Thyroid gland (tissue), 4 donors: ENCODE measurements at regions not wholly inside any gene's neighbourhood (a gene's known extent, or its start where the extent isn't known, plus 50 kb on each side); places are given as distances from the start of the nearest gene placed in this dataset.

ENCODE experiments used
- POLR2A ChIP-seq, 2 donors: fragments of 450-650 bp; IDR thresholded peaks; one replicate each; pipeline ENCODE4 v1.6.1; 2017; ENCODE audit warnings: antibody characterized with exemption in 2 of 2, mild to moderate bottlenecking in 2 of 2, moderate library complexity in 1 of 2
- TF ChIP-seq, protein P1 (sequence below), 6 experiments: fragments of 200-600 bp in 3 of 6; fragments of 450-650 bp in 3 of 6; sonication (generic) in 3 of 6; IDR thresholded peaks; one replicate each; pipeline ENCODE4 v1.5.1; 2016 to 2019; ENCODE audit warnings: antibody characterized with exemption in 6 of 6, mild to moderate bottlenecking in 2 of 6, inconsistent platforms in 1 of 6, moderate library complexity in 1 of 6

DNA sequence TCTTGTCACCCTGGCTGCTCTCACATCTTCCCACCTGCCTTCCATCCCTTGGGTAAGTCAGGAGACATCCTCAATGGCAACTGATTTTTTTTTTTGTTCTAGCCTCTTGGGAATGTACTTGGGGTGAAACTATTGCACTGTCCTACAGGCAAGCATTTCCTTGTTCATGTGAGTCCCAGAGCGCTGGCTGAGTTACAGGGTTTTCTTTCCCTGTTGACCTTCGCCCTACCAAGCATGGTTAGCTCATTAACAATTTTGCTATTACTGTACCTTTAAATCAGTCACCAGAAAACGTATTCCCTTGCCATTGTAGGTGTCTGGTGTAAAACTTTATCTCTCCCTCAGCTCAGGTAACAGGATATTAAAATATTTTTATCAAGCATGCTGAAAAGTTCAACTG is 98.9 kb downstream of the PRLHR start:
- TF ChIP-seq, protein P1, sequence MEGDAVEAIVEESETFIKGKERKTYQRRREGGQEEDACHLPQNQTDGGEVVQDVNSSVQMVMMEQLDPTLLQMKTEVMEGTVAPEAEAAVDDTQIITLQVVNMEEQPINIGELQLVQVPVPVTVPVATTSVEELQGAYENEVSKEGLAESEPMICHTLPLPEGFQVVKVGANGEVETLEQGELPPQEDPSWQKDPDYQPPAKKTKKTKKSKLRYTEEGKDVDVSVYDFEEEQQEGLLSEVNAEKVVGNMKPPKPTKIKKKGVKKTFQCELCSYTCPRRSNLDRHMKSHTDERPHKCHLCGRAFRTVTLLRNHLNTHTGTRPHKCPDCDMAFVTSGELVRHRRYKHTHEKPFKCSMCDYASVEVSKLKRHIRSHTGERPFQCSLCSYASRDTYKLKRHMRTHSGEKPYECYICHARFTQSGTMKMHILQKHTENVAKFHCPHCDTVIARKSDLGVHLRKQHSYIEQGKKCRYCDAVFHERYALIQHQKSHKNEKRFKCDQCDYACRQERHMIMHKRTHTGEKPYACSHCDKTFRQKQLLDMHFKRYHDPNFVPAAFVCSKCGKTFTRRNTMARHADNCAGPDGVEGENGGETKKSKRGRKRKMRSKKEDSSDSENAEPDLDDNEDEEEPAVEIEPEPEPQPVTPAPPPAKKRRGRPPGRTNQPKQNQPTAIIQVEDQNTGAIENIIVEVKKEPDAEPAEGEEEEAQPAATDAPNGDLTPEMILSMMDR (IDR thresholded peaks at IDR 0.05), result no peak
- no peak for TF ChIP-seq POLR2A (IDR thresholded peaks at IDR 0.05)
